ENCODE measurements at regions not wholly inside any gene's neighbourhood (a gene's known extent, or its start where the extent isn't known, plus 50 kb on each side); places are given as distances from the start of the nearest gene placed in this dataset.
"Not testable (repeated sequence)": the region's sequence is repeated elsewhere in the genome, so short reads cannot be mapped to it uniquely, and the experiment has no call there.

DNA sequence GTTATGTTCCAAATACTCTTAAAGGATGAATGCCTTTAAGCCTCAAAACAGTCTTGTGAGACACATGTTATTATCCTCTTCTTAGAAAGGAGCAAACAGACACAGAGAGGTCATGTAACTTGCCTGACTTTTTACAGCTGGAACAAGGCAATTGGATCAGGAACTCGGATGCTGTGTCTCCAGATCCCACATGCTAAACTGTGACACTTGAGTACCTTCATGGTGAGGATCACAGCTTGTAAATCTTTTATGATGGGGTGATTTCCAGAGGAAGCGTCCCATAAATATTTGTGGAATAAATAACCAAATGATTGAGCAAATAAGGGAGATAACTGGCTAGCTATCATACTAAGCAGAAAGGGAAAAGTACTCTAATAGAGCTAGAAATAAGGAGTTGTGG is 171.2 kb downstream of the C11orf91 start:
- H3K36me3 ChIP-seq (ENCODE audit: control insufficient read depth, insufficient read depth, low read length), result no peaks in the 10 kb centered on the region
- H3K27me3 ChIP-seq (ENCODE audit: control insufficient read depth, insufficient read depth, low read length), result no peaks in the 10 kb centered on the region
- no peak overlapping the region for H3K4me3 ChIP-seq (ENCODE audit: low read depth, low read length)
- no peaks in the 10 kb centered on the region for H3K9me3 ChIP-seq (ENCODE audit: control insufficient read depth, insufficient read depth, low read length)
- H3K4me1 ChIP-seq (ENCODE audit: control insufficient read depth, insufficient read depth, low read length), result no peaks in the 10 kb centered on the region
- H3K27ac ChIP-seq (ENCODE audit: low read depth, low read length), result no peak overlapping the region
- no peak overlapping the region for H3K9ac ChIP-seq (ENCODE audit: low read depth, low read length)

GRCh38 chr11:33527738-33528137 is 172.9 kb downstream of the C11orf91 start:
- not testable (repeated sequence) for H3K4me3 ChIP-seq (ENCODE audit: low read depth, low read length); H3K36me3 ChIP-seq (ENCODE audit: control insufficient read depth, insufficient read depth, low read length); H3K9ac ChIP-seq (ENCODE audit: low read depth, low read length); H3K4me1 ChIP-seq (ENCODE audit: control insufficient read depth, insufficient read depth, low read length); H3K27me3 ChIP-seq (ENCODE audit: control insufficient read depth, insufficient read depth, low read length); H3K9me3 ChIP-seq (ENCODE audit: control insufficient read depth, insufficient read depth, low read length); H3K27ac ChIP-seq (ENCODE audit: low read depth, low read length)

DNA sequence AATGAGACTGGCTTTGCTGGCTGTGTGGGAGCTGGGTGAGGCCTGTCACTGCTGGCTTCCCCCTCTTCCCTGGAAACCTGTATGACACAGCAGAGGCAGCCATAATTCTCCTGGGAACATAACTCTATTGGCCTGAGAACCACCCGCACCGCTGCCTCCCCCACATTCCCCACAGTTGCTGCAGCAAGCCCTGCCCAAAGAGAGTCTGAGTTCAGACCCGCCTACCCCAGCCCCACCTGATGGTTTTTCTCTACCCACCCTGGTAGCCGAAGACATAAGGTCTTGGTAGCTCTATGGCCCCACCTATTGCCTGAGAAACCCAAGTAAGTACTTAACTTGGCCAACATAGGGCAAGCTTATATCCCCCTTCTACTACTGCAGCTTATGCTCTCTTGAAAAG is 174.8 kb downstream of the C11orf91 start:
- H3K9me3 ChIP-seq (ENCODE audit: control insufficient read depth, insufficient read depth, low read length), result no peaks in the 10 kb centered on the region
- H3K27me3 ChIP-seq (ENCODE audit: control insufficient read depth, insufficient read depth, low read length), result no peaks in the 10 kb centered on the region
- 0 out of 2 replicates have a peak, but pooled peaks cover 8% of the 10 kb centered on the region for H3K4me1 ChIP-seq (ENCODE audit: control insufficient read depth, insufficient read depth, low read length)
- no peak overlapping the region for H3K27ac ChIP-seq (ENCODE audit: low read depth, low read length)
- no peak overlapping the region for H3K9ac ChIP-seq (ENCODE audit: low read depth, low read length)
- no peak overlapping the region for H3K4me3 ChIP-seq (ENCODE audit: low read depth, low read length)
- no peaks in the 10 kb centered on the region for H3K36me3 ChIP-seq (ENCODE audit: control insufficient read depth, insufficient read depth, low read length)

GRCh38 chr11:33521384-33521783 is 179.2 kb downstream of the C11orf91 start:
- no peak overlapping the region for H3K4me3 ChIP-seq (ENCODE audit: low read depth, low read length)
- no peaks in the 10 kb centered on the region for H3K9me3 ChIP-seq (ENCODE audit: control insufficient read depth, insufficient read depth, low read length)
- H3K27me3 ChIP-seq (ENCODE audit: control insufficient read depth, insufficient read depth, low read length), result no peaks in the 10 kb centered on the region
- no peak overlapping the region for H3K27ac ChIP-seq (ENCODE audit: low read depth, low read length)
- H3K4me1 ChIP-seq (ENCODE audit: control insufficient read depth, insufficient read depth, low read length), result 0 out of 2 replicates have a peak, but pooled peaks cover 10% of the 10 kb centered on the region
- H3K36me3 ChIP-seq (ENCODE audit: control insufficient read depth, insufficient read depth, low read length), result no peaks in the 10 kb centered on the region
- H3K9ac ChIP-seq (ENCODE audit: low read depth, low read length), result no peak overlapping the region

DNA sequence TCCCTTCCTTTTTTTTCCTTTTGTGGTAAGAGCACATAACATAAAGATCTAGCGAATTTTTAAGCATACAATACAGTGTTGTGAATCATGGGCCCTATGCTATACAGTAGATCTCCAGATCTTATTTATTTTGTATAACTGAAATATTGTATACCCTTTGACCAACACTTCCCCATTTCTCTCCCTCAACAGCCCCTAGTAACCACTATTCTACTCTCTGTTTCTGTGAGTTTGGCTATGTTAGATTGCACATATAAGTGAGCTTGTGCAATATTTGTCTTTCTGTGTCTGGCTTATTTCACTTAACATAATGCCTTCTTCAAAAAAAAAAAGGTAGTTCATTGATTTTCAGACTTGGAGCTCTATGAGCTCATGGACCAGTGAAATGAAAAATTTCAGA is 180.5 kb downstream of the C11orf91 start:
- Histone ChIP-seq H3K27ac (ENCODE audit: low read depth, low read length) (no peak overlapping the region), H3K9ac (ENCODE audit: low read depth, low read length) (no peak overlapping the region), H3K36me3 (ENCODE audit: control insufficient read depth, insufficient read depth, low read length) (no peaks in the 10 kb centered on the region), H3K4me1 (ENCODE audit: control insufficient read depth, insufficient read depth, low read length) (0 out of 2 replicates have a peak, but pooled peaks cover 10% of the 10 kb centered on the region), H3K4me3 (ENCODE audit: low read depth, low read length) (no peak overlapping the region), H3K9me3 (ENCODE audit: control insufficient read depth, insufficient read depth, low read length) (no peaks in the 10 kb centered on the region), H3K27me3 (ENCODE audit: control insufficient read depth, insufficient read depth, low read length) (no peaks in the 10 kb centered on the region)

- Histone ChIP-seq H3K9me3 (ENCODE audit: control insufficient read depth, insufficient read depth, low read length) (no peaks in the 10 kb centered on the region), H3K4me1 (ENCODE audit: control insufficient read depth, insufficient read depth, low read length) (no peaks in the 10 kb centered on the region), H3K27me3 (ENCODE audit: control insufficient read depth, insufficient read depth, low read length) (no peaks in the 10 kb centered on the region), H3K27ac (ENCODE audit: low read depth, low read length) (no peak overlapping the region), H3K36me3 (ENCODE audit: control insufficient read depth, insufficient read depth, low read length) (no peaks in the 10 kb centered on the region), H3K9ac (ENCODE audit: low read depth, low read length) (no peak overlapping the region), H3K4me3 (ENCODE audit: low read depth, low read length) (no peak overlapping the region)
These were observed 185.3 kb downstream of the C11orf91 start for GRCh38 chr11:33515347-33515746.

GRCh38 chr11:33514079-33514925 is 186.3 kb downstream of the C11orf91 start:
- Histone ChIP-seq H3K27me3 (ENCODE audit: control insufficient read depth, insufficient read depth, low read length) (no peaks in the 10 kb centered on the region), H3K4me1 (ENCODE audit: control insufficient read depth, insufficient read depth, low read length) (no peaks in the 10 kb centered on the region), H3K36me3 (ENCODE audit: control insufficient read depth, insufficient read depth, low read length) (no peaks in the 10 kb centered on the region), H3K9me3 (ENCODE audit: control insufficient read depth, insufficient read depth, low read length) (no peaks in the 10 kb centered on the region), H3K4me3 (ENCODE audit: low read depth, low read length) (no peak overlapping the region), H3K9ac (ENCODE audit: low read depth, low read length) (no peak overlapping the region), H3K27ac (ENCODE audit: low read depth, low read length) (no peak overlapping the region)

DNA sequence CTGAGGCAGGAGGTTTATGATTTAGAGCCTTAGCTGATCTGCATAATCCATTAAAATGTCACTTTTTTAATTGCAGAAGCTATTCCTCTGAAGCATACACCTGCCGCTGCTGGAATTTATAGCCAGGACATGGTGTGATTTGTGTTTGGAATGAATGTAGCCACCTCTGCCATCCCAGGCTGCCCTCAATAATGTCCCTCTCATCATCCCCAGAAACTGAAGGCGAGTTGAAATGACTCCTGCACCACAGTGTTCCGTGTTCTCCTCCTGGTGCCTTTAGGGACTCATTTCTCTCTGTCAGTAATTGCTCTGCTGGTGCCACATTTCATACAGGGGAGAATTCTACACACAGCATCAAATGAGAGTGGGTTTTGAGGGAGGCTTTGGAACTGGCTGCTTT is 191.0 kb downstream of the C11orf91 start:
- Histone ChIP-seq H3K9me3 (ENCODE audit: control insufficient read depth, insufficient read depth, low read length) (no peaks in the 10 kb centered on the region), H3K4me1 (ENCODE audit: control insufficient read depth, insufficient read depth, low read length) (no peaks in the 10 kb centered on the region), H3K27me3 (ENCODE audit: control insufficient read depth, insufficient read depth, low read length) (no peaks in the 10 kb centered on the region), H3K9ac (ENCODE audit: low read depth, low read length) (no peak overlapping the region), H3K27ac (ENCODE audit: low read depth, low read length) (no peak overlapping the region), H3K4me3 (ENCODE audit: low read depth, low read length) (no peak overlapping the region), H3K36me3 (ENCODE audit: control insufficient read depth, insufficient read depth, low read length) (no peaks in the 10 kb centered on the region)

- Histone ChIP-seq H3K9me3 (ENCODE audit: control insufficient read depth, insufficient read depth, low read length) (no peaks in the 10 kb centered on the region), H3K27me3 (ENCODE audit: control insufficient read depth, insufficient read depth, low read length) (no peaks in the 10 kb centered on the region), H3K9ac (ENCODE audit: low read depth, low read length) (no peak overlapping the region), H3K4me3 (ENCODE audit: low read depth, low read length) (no peak overlapping the region), H3K4me1 (ENCODE audit: control insufficient read depth, insufficient read depth, low read length) (no peaks in the 10 kb centered on the region), H3K27ac (ENCODE audit: low read depth, low read length) (no peak overlapping the region), H3K36me3 (ENCODE audit: control insufficient read depth, insufficient read depth, low read length) (no peaks in the 10 kb centered on the region)
These were observed 192.7 kb downstream of the C11orf91 start for GRCh38 chr11:33507967-33508366.

DNA sequence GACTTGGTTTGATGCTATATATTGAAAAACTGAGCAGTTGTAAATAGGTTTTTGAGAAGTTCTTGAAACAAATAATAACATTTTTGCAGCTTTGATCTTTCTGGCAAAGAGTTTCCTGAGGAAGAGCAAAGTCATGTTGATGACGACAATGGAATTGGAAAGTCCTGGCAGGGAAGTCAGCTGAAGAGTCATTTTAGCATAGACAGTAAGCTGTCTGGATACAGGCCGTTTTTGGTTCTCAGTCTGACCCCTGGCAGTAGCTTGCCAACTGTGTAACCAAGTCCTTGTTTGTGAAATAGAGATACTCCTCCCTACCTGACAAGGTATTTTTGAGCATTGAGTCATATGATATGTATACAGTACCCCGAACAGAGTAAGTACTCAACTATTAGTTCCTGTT is 193.3 kb downstream of the C11orf91 start:
- H3K27ac ChIP-seq (ENCODE audit: low read depth, low read length), result no peak overlapping the region
- no peak overlapping the region for H3K9ac ChIP-seq (ENCODE audit: low read depth, low read length)
- no peaks in the 10 kb centered on the region for H3K36me3 ChIP-seq (ENCODE audit: control insufficient read depth, insufficient read depth, low read length)
- H3K4me1 ChIP-seq (ENCODE audit: control insufficient read depth, insufficient read depth, low read length), result no peaks in the 10 kb centered on the region
- H3K9me3 ChIP-seq (ENCODE audit: control insufficient read depth, insufficient read depth, low read length), result no peaks in the 10 kb centered on the region
- H3K27me3 ChIP-seq (ENCODE audit: control insufficient read depth, insufficient read depth, low read length), result no peaks in the 10 kb centered on the region
- H3K4me3 ChIP-seq (ENCODE audit: low read depth, low read length), result no peak overlapping the region

DNA sequence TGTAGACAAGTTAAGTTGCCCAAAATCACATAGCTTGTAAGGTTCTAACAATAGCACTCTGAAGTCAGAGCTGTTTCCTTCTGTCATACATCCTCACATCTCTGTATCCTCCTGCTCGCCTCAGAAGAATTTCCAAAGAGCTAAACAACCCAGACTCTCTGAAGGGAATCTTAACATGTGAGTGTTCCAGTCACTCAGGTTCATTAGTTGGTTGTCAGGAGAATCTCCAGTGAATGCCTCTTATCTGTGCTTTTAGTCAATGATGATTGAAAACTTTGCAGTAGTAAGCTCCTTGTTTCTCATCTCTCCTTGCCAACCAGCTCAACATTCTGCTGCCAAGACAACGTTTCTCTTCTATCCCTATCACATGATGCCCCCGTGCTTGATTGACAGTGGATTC is 195.5 kb downstream of the C11orf91 start:
- Histone ChIP-seq H3K9ac (ENCODE audit: low read depth, low read length) (no peak overlapping the region), H3K4me3 (ENCODE audit: low read depth, low read length) (no peak overlapping the region), H3K36me3 (ENCODE audit: control insufficient read depth, insufficient read depth, low read length) (no peaks in the 10 kb centered on the region), H3K4me1 (ENCODE audit: control insufficient read depth, insufficient read depth, low read length) (no peaks in the 10 kb centered on the region), H3K9me3 (ENCODE audit: control insufficient read depth, insufficient read depth, low read length) (no peaks in the 10 kb centered on the region), H3K27me3 (ENCODE audit: control insufficient read depth, insufficient read depth, low read length) (no peaks in the 10 kb centered on the region), H3K27ac (ENCODE audit: low read depth, low read length) (no peak overlapping the region)
